RWPE2 (cell line): ENCODE measurements at regions not wholly inside any gene's neighbourhood (a gene's known extent, or its start where the extent isn't known, plus 50 kb on each side); places are given as distances from the start of the nearest gene placed in this dataset.

Experiments used
- ATAC-seq: fragments of 200-7000 bp; cut with Tn5 transposase; 3 replicates; pipeline ENCODE4 v1.9.1; 2021; ENCODE audit warnings: low read depth
- DNase-seq: peaks from one replicate; pipeline ENCODE4 v3.0.0-alpha.2; 2020; ENCODE audit warnings: low spot score
- H3K27ac ChIP-seq: fragments of 450-650 bp; 2 replicates; pipeline ENCODE4 v1.5.1; 2017; ENCODE audit warnings: mild to moderate bottlenecking; ENCODE audit not compliant: poor library complexity, severe bottlenecking
- H3K27me3 ChIP-seq: fragments of 250-450 bp; sonication (Bioruptor Pico); 2 replicates; pipeline ENCODE4 v1.5.1; 2021; ENCODE audit warnings: mild to moderate bottlenecking, moderate library complexity; ENCODE audit not compliant: insufficient read depth, poor library complexity, severe bottlenecking
- H3K36me3 ChIP-seq: fragments of 250-450 bp; sonication (Bioruptor Pico); 2 replicates; pipeline ENCODE4 v1.5.1; 2020; ENCODE audit warnings: low read depth, mild to moderate bottlenecking, moderate library complexity
- H3K4me1 ChIP-seq: fragments of 250-450 bp; sonication (Bioruptor Pico); 2 replicates; pipeline ENCODE4 v1.5.1; 2021; ENCODE audit warnings: mild to moderate bottlenecking, moderate library complexity; ENCODE audit not compliant: insufficient read depth, poor library complexity, severe bottlenecking
- H3K4me3 ChIP-seq: fragments of 250-450 bp; sonication (Bioruptor Pico); 2 replicates; pipeline ENCODE4 v1.5.1; 2021; ENCODE audit warnings: mild to moderate bottlenecking, moderate library complexity; ENCODE audit not compliant: severe bottlenecking
- H3K9me3 ChIP-seq: fragments of 250-450 bp; sonication (Bioruptor Pico); 2 replicates; pipeline ENCODE4 v1.5.1; 2021; ENCODE audit warnings: mild to moderate bottlenecking, moderate library complexity; ENCODE audit not compliant: severe bottlenecking
- TF ChIP-seq, protein P1 (sequence below): fragments of 450-650 bp; IDR thresholded peaks from one replicate; pipeline ENCODE4 v1.5.1; 2017; ENCODE audit warnings: mild to moderate bottlenecking, moderate library complexity; ENCODE audit not compliant: poor library complexity, severe bottlenecking

DNA sequence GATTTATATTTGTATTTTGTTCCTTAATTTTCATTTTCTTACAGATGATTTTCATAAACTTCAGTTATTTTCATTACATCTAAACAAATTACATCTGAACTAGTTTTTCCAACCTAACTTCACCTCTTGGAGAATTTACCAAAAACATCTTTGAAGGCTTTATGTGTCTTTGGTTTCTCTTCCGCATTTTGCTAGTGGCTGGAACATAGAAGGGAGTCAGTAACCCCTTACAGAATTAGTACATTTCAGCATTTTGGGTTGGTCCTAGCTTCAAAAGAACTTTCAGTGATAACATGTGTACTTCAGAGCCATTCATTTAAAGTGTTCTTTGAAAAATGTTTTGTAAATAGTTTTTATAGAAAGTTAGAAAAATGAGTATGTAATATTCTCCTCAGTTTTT lies 169.8 kb upstream of the MTPN start:
- Histone ChIP-seq H3K27me3 (no peaks in the 10 kb centered on the region), H3K27ac (no peak overlapping the region), H3K36me3 (no peaks in the 10 kb centered on the region), H3K9me3 (no peaks in the 10 kb centered on the region), H3K4me3 (no peak overlapping the region), H3K4me1 (no peaks in the 10 kb centered on the region)
- TF ChIP-seq, protein P1, sequence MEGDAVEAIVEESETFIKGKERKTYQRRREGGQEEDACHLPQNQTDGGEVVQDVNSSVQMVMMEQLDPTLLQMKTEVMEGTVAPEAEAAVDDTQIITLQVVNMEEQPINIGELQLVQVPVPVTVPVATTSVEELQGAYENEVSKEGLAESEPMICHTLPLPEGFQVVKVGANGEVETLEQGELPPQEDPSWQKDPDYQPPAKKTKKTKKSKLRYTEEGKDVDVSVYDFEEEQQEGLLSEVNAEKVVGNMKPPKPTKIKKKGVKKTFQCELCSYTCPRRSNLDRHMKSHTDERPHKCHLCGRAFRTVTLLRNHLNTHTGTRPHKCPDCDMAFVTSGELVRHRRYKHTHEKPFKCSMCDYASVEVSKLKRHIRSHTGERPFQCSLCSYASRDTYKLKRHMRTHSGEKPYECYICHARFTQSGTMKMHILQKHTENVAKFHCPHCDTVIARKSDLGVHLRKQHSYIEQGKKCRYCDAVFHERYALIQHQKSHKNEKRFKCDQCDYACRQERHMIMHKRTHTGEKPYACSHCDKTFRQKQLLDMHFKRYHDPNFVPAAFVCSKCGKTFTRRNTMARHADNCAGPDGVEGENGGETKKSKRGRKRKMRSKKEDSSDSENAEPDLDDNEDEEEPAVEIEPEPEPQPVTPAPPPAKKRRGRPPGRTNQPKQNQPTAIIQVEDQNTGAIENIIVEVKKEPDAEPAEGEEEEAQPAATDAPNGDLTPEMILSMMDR, result no peak
- no peak for ATAC-seq
- DNase-seq, result no peak

- H3K27me3 ChIP-seq, result peaks cover 3% of the 10 kb centered on the region
- H3K4me3 ChIP-seq, result no peak overlapping the region
- H3K36me3 ChIP-seq, result no peaks in the 10 kb centered on the region
- DNase-seq (no peak), ATAC-seq (no peak)
- H3K9me3 ChIP-seq, result no peaks in the 10 kb centered on the region
- H3K27ac ChIP-seq, result no peak overlapping the region
- TF ChIP-seq, protein P1, result no peak
- no peaks in the 10 kb centered on the region for H3K4me1 ChIP-seq
These were observed 167.0 kb upstream of the MTPN start for GRCh38 chr7:136144182-136144581.

DNA sequence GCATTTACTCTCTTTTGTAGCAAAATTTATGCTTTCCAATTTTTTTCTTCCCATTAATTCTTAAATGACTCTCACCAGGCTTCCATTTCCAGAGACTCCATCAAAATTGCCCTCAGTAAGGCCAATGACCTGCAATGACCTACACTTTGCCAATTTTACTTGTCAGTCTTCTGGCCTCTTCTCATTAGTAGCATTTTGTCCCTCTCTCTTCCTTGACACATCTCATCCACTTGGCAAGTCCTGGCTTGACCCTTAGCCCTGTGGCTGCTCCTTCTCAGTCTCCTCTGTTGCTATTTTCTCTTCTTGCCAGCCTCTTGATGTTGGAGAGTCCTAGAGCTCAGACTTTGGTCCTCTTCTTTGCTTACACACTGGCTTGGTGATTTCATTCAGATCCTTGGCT lies 166.1 kb upstream of the MTPN start:
- TF ChIP-seq, protein P1, result no peak
- H3K4me3 ChIP-seq, result no peak overlapping the region
- H3K27me3 ChIP-seq, result peaks cover 3% of the 10 kb centered on the region
- ATAC-seq (no peak), DNase-seq (no peak)
- H3K27ac ChIP-seq, result no peak overlapping the region
- no peaks in the 10 kb centered on the region for H3K9me3 ChIP-seq
- no peaks in the 10 kb centered on the region for H3K36me3 ChIP-seq
- no peaks in the 10 kb centered on the region for H3K4me1 ChIP-seq

- Histone ChIP-seq H3K27ac (no peak overlapping the region), H3K9me3 (no peaks in the 10 kb centered on the region), H3K27me3 (peaks cover 6% of the 10 kb centered on the region), H3K36me3 (no peaks in the 10 kb centered on the region), H3K4me1 (no peaks in the 10 kb centered on the region), H3K4me3 (no peak overlapping the region)
- no peak for ATAC-seq
- TF ChIP-seq, protein P1, result no peak
- DNase-seq, result no peak
These were observed 165.4 kb upstream of the MTPN start for GRCh38 chr7:136142583-136142982.

DNA sequence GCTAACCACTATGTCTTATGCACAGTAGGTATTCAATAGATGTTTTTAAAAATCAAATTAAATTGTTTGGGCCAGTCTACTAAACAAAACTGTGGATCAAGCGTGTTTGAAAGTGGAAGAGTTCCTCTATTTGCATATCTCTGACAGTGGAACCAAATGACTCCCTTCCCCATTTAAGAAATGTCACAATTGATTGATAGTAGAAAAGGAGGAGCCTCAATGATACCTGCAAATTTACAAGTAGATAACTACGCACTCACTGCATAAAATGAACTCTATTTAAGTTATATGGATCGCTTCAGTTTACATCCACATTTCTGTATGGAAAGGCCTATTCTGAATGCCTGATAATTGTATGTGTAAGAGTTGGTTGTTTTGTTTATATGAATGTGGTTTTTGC lies 163.3 kb upstream of the MTPN start:
- Histone ChIP-seq H3K27ac (no peak overlapping the region), H3K9me3 (no peaks in the 10 kb centered on the region), H3K4me3 (no peak overlapping the region), H3K36me3 (no peaks in the 10 kb centered on the region), H3K4me1 (no peaks in the 10 kb centered on the region), H3K27me3 (peaks cover 9% of the 10 kb centered on the region)
- no peak for DNase-seq
- TF ChIP-seq, protein P1, result no peak
- no peak for ATAC-seq
